H1 (cell line): ENCODE measurements at regions not wholly inside any gene's neighbourhood (a gene's known extent, or its start where the extent isn't known, plus 50 kb on each side); places are given as distances from the start of the nearest gene placed in this dataset.

ENCODE experiments used
- CTCF ChIA-PET: fragments of 300-600 bp; sonication (Branson Sonifier 250); formaldehyde crosslinking; loops from one replicate; lab custom pipeline; 2021; ENCODE audit not compliant: partially characterized antibody; lab: Charles Lee
- POLR2A ChIA-PET: fragments of 300-600 bp; sonication (Branson Sonifier 250); formaldehyde crosslinking; loops from one replicate; lab custom pipeline; 2021; ENCODE audit warnings: inconsistent platforms; ENCODE audit not compliant: partially characterized antibody; lab: Charles Lee
- DNase-seq, 2 experiments: peaks; one replicate each; pipeline versions ENCODE4 v3.0.0 to v3.0.0-alpha.2; 2010 to 2022; ENCODE audit warnings: low spot score in 2 of 2, low read depth in 1 of 2, mixed read lengths in 1 of 2
- FAIRE-seq: peaks from 2 replicates; lab custom pipeline; 2011; peaks lifted over from hg19 to GRCh38; lab: Jason Lieb, UNC
- H2AFZ ChIP-seq: 2 replicates; pipeline ENCODE4 v1.8.1; 2012; ENCODE audit warnings: low read length, inconsistent platforms
- H2AK5ac ChIP-seq: 2 replicates; pipeline ENCODE4 v1.6.1; 2013; ENCODE audit warnings: low read depth, low read length
- H2BK120ac ChIP-seq: replicated peaks from 2 replicates; pipeline ENCODE3; 2013; ENCODE audit warnings: low read depth, low read length, inconsistent platforms
- H2BK12ac ChIP-seq: 2 replicates; pipeline ENCODE4 v1.6.1; 2013; ENCODE audit warnings: low read depth, low read length
- H2BK15ac ChIP-seq: 2 replicates; pipeline ENCODE4 v1.6.1; 2013; ENCODE audit warnings: low read length
- H2BK20ac ChIP-seq: 2 replicates; pipeline ENCODE4 v1.6.1; 2013; ENCODE audit warnings: low read length
- H2BK5ac ChIP-seq: 2 replicates; pipeline ENCODE4 v1.6.1; 2013; ENCODE audit warnings: low read depth, low read length
- H3K14ac ChIP-seq: 2 replicates; pipeline ENCODE4 v1.6.1; 2013; ENCODE audit warnings: inconsistent platforms; ENCODE audit not compliant: insufficient read length
- H3K18ac ChIP-seq: 2 replicates; pipeline ENCODE4 v1.6.1; 2013; ENCODE audit warnings: low read length; ENCODE audit errors: extremely low read depth
- H3K23ac ChIP-seq: 2 replicates; pipeline ENCODE4 v1.6.1; 2013; ENCODE audit warnings: inconsistent platforms; ENCODE audit not compliant: insufficient read length
- H3K23me2 ChIP-seq: 2 replicates; pipeline ENCODE4 v1.6.1; 2013; ENCODE audit warnings: low read depth, low read length
- H3K27ac ChIP-seq: 2 replicates; pipeline ENCODE4 v1.6.1; 2011; ENCODE audit warnings: low read depth, low read length, inconsistent platforms
- H3K27me3 ChIP-seq, 4 experiments: replicated peaks in 1 of 4; 1 replicate in 1 of 4; 2 replicates in 3 of 4; pipeline versions ENCODE4 v1.6.1 to v1.8.1; 2011 to 2013; ENCODE audit warnings: low read length in 3 of 4, mild to moderate bottlenecking in 3 of 4, inconsistent platforms in 2 of 4, mixed read lengths in 2 of 4, moderate library complexity in 1 of 4; ENCODE audit not compliant: control insufficient read depth in 3 of 4, insufficient read depth in 3 of 4; ENCODE audit errors: extremely low read depth in 1 of 4
- H3K36me3 ChIP-seq, 4 experiments: 2 replicates each; pipeline versions ENCODE4 v1.6.1 to v1.8.1; 2011 to 2013; ENCODE audit warnings: mild to moderate bottlenecking in 4 of 4, low read length in 3 of 4, moderate library complexity in 2 of 4, control low read depth in 1 of 4, inconsistent platforms in 1 of 4; ENCODE audit not compliant: insufficient read depth in 4 of 4, control insufficient read depth in 2 of 4
- H3K4ac ChIP-seq: replicated peaks from 2 replicates; pipeline ENCODE3; 2013; ENCODE audit warnings: low read length, low read depth, mixed read lengths, inconsistent platforms; ENCODE audit not compliant: insufficient read length
- H3K4me1 ChIP-seq, 4 experiments: replicated peaks in 1 of 4; 1 replicate in 1 of 4; 2 replicates in 3 of 4; pipeline versions ENCODE4 v1.6.1 to v1.8.1; 2011 to 2013; ENCODE audit warnings: low read length in 3 of 4, inconsistent platforms in 2 of 4, mixed read lengths in 1 of 4; ENCODE audit not compliant: insufficient read depth in 4 of 4, control insufficient read depth in 3 of 4
- H3K4me2 ChIP-seq, 2 experiments: 2 replicates each; pipeline versions ENCODE4 v1.6.1 to v1.8.1; 2011 to 2013; ENCODE audit warnings: low read depth in 2 of 2, low read length in 2 of 2, control low read depth in 1 of 2, inconsistent platforms in 1 of 2, mild to moderate bottlenecking in 1 of 2; ENCODE audit not compliant: insufficient read depth in 1 of 2
- H3K4me3 ChIP-seq, 4 experiments: fragments of 200-600, 300-600 bp in 1 of 4; sonication (generic), shearing (Covaris generic), sonication (Bioruptor Twin) in 1 of 4; 2 replicates each; pipeline versions ENCODE4 v1.5.1 to v1.8.1; 2011 to 2016; ENCODE audit warnings: low read length in 4 of 4, low read depth in 3 of 4, control low read depth in 2 of 4, inconsistent platforms in 2 of 4, mild to moderate bottlenecking in 2 of 4, mixed read lengths in 1 of 4, moderate library complexity in 1 of 4; ENCODE audit not compliant: insufficient read depth in 2 of 4; ENCODE audit errors: extremely low read depth in 1 of 4
- H3K56ac ChIP-seq: replicated peaks from 2 replicates; pipeline ENCODE3; 2013; ENCODE audit warnings: low read depth, mild to moderate bottlenecking, mixed read lengths, low read length, inconsistent platforms; ENCODE audit not compliant: insufficient read length
- H3K79me1 ChIP-seq: 2 replicates; pipeline ENCODE4 v1.6.1; 2013; ENCODE audit warnings: low read depth, low read length, control low read depth
- H3K79me2 ChIP-seq, 2 experiments: 2 replicates each; pipeline versions ENCODE4 v1.6.1 to v1.8.1; 2012 to 2013; ENCODE audit warnings: low read length in 2 of 2, mild to moderate bottlenecking in 2 of 2, inconsistent platforms in 1 of 2; ENCODE audit not compliant: insufficient read depth in 2 of 2, control insufficient read depth in 1 of 2
- H3K9ac ChIP-seq, 4 experiments: replicated peaks in 1 of 4; 1 replicate in 1 of 4; 2 replicates in 3 of 4; pipeline versions ENCODE4 v1.6.1 to v1.8.1; 2011 to 2013; ENCODE audit warnings: low read depth in 3 of 4, low read length in 3 of 4, control low read depth in 2 of 4, mild to moderate bottlenecking in 2 of 4, moderate library complexity in 2 of 4, inconsistent platforms in 1 of 4; ENCODE audit errors: extremely low read depth in 1 of 4
- H3K9me3 ChIP-seq, 2 experiments: 2 replicates each; pipeline versions ENCODE4 v1.6.1 to v1.8.1; 2012 to 2013; ENCODE audit warnings: mild to moderate bottlenecking in 2 of 2, moderate library complexity in 2 of 2, control low read depth in 1 of 2, inconsistent platforms in 1 of 2, low read depth in 1 of 2, low read length in 1 of 2, mixed read lengths in 1 of 2; ENCODE audit not compliant: insufficient read depth in 2 of 2
- H4K20me1 ChIP-seq, 2 experiments: replicated peaks in 1 of 2; 2 replicates each; pipeline versions ENCODE3 to v1.8.1; 2011 to 2013; ENCODE audit warnings: inconsistent platforms in 2 of 2, low read length in 2 of 2, mild to moderate bottlenecking in 1 of 2; ENCODE audit not compliant: insufficient read depth in 2 of 2, control insufficient read depth in 1 of 2
- H4K5ac ChIP-seq: 2 replicates; pipeline ENCODE4 v1.6.1; 2013; ENCODE audit warnings: low read length, low read depth, mixed read lengths, inconsistent platforms; ENCODE audit not compliant: insufficient read length
- H4K8ac ChIP-seq: 2 replicates; pipeline ENCODE4 v1.8.0; 2013; ENCODE audit warnings: mild to moderate bottlenecking, moderate library complexity, low read length, inconsistent platforms; ENCODE audit not compliant: insufficient read depth; ENCODE audit errors: extremely low read depth
- H4K91ac ChIP-seq: replicated peaks from 2 replicates; pipeline ENCODE3; 2013; ENCODE audit warnings: low read length, mixed read lengths, inconsistent platforms; ENCODE audit not compliant: insufficient read length
- BCL11A ChIP-seq, 2 experiments: IDR thresholded peaks; one replicate each; pipeline ENCODE4 v1.6.1; 2011; ENCODE audit warnings: low read depth in 2 of 2, low read length in 2 of 2, mild to moderate bottlenecking in 2 of 2
- BRCA1 ChIP-seq: IDR thresholded peaks from 2 replicates; pipeline ENCODE4 v1.6.1; 2012; ENCODE audit warnings: low read depth, low read length, improper control_type of control experiment
- CEBPB ChIP-seq: IDR thresholded peaks from 2 replicates; pipeline ENCODE4 v1.6.1; 2012; ENCODE audit warnings: low read depth, low read length
- EGR1 ChIP-seq: IDR thresholded peaks from 2 replicates; pipeline ENCODE4 v1.6.1; 2011; ENCODE audit warnings: low read depth, low read length, borderline replicate concordance
- EZH2 ChIP-seq: fragments of 200-600 bp; sonication (generic); IDR thresholded peaks from 2 replicates; pipeline ENCODE4 v1.7.1; 2012; ENCODE audit warnings: low read depth, mild to moderate bottlenecking, moderate library complexity, low read length, inconsistent platforms; ENCODE audit not compliant: severe bottlenecking
- FOSL1 ChIP-seq: IDR thresholded peaks from 2 replicates; pipeline ENCODE4 v1.6.1; 2011; ENCODE audit warnings: mild to moderate bottlenecking, low read depth, low read length, moderate library complexity; ENCODE audit not compliant: insufficient read depth
- NANOG ChIP-seq: IDR thresholded peaks from 2 replicates; pipeline ENCODE4 v1.6.1; 2011; ENCODE audit warnings: low read length, low read depth, mild to moderate bottlenecking, inconsistent platforms; ENCODE audit not compliant: insufficient read depth, poor library complexity, severe bottlenecking
- POU5F1 ChIP-seq: IDR thresholded peaks from 2 replicates; pipeline ENCODE4 v1.6.1; 2011; ENCODE audit warnings: low read depth, mild to moderate bottlenecking, low read length, moderate library complexity
- TEAD4 ChIP-seq: IDR thresholded peaks from 2 replicates; pipeline ENCODE4 v1.6.1; 2012; ENCODE audit warnings: low read depth, low read length, inconsistent platforms, mixed read lengths
- WGBS, 2 experiments: shearing (Covaris generic) in 1 of 2; methylation state at CpG; one replicate each; pipeline versions ENCODE4 v1.1.6 to v1.1.7; 2013 to 2015; ENCODE audit warnings: low lambda C conversion rate in 2 of 2, mixed read lengths in 2 of 2, inconsistent platforms in 1 of 2, low coverage in 1 of 2, missing lambda C conversion rate in 1 of 2; ENCODE audit not compliant: insufficient replicate concordance in 2 of 2, insufficient coverage in 1 of 2, insufficient read length in 1 of 2; ENCODE audit errors: extremely low coverage in 1 of 2, missing lambda C conversion rate in 1 of 2; 5-methylcytosine and 5-hydroxymethylcytosine counted together
- TF ChIP-seq, protein P1 (sequence below): IDR thresholded peaks from 2 replicates; pipeline ENCODE4 v1.6.1; 2012; ENCODE audit warnings: inconsistent platforms

DNA sequence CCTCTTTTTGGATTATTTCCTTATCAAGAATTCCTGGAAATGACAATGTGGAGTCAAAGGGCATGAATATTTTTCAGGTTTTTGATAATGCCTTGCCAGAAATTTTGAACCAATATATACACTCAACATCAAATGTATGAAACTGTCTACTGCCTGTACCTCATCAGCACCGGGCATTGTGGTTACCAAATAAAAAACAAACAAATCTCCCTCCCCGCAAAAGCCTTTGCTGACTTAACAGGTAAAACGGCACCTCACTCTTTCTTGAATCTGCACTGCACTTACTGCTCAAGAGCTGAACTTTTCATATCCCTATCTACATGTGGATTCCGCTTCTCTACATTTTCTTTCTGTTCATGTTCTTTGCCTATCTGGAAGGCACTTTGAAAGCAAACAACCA is 134.5 kb upstream of the PRICKLE2 start:
- Histone ChIP-seq H3K4me2 (no peak overlapping the region), H2BK20ac (no peak overlapping the region), H3K9me3 (no peaks in the 10 kb centered on the region), H4K20me1 (no peaks in the 10 kb centered on the region), H3K9ac (no peak overlapping the region), H3K14ac (no peak overlapping the region), H3K4me1 (peaks cover 0 to 6% (median 4%) of the 10 kb centered on the region in 4 experiments; a peak in 4 of 7 replicates), H2BK15ac (no peak overlapping the region), H3K23ac (no peak overlapping the region), H2BK5ac (no peak overlapping the region), H3K23me2 (no peaks in the 10 kb centered on the region), H3K4ac (no peak overlapping the region), H3K36me3 (no peaks in the 10 kb centered on the region), H3K27ac (no peak overlapping the region), H3K27me3 (no peaks in the 10 kb centered on the region), H2BK120ac (no peak overlapping the region), H4K8ac (no peak overlapping the region), H3K79me1 (no peaks in the 10 kb centered on the region), H2AK5ac (no peak overlapping the region), H3K4me3 (no peak overlapping the region), H3K79me2 (no peaks in the 10 kb centered on the region), H2BK12ac (no peak overlapping the region), H2AFZ (no peak overlapping the region), H3K18ac (no peak overlapping the region), H3K56ac (no peak overlapping the region), H4K5ac (no peak overlapping the region), H4K91ac (no peak overlapping the region)
- DNase-seq, result no peak
- FAIRE-seq, result peak; percentile 19
- TF ChIP-seq BCL11A (IDR thresholded peaks at IDR 0.05; ENCODE audit: low read depth in 2 of 2, low read length in 2 of 2) (no peak), FOSL1 (no peak), TEAD4 (no peak), EGR1 (no peak), NANOG (no peak), EZH2 (no peak), BRCA1 (no peak), CEBPB (no peak), POU5F1 (no peak)
- TF ChIP-seq, protein P1, sequence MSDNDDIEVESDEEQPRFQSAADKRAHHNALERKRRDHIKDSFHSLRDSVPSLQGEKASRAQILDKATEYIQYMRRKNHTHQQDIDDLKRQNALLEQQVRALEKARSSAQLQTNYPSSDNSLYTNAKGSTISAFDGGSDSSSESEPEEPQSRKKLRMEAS, result no peak
- WGBS, 2 experiments, result 82% methylated on average over 4 of the region's 4 CpGs; no CpG with 5 or more reads in 1 of the 2 experiments
- ChIA-PET CTCF (interaction anchor here (0.6 to 2.2 kb wide), 6 partner anchors 10 to 103 kb away, joined by 3 to 10 read pairs (median 3); no protein-coding TSS in a partner anchor), POLR2A (no interaction called here)
